ENCODE measurements at regions not wholly inside any gene's neighbourhood (a gene's known extent, or its start where the extent isn't known, plus 50 kb on each side); places are given as distances from the start of the nearest gene placed in this dataset.
A peak's percentile ranks its signal among the peaks of the same experiment; 100 is the strongest.

DNA sequence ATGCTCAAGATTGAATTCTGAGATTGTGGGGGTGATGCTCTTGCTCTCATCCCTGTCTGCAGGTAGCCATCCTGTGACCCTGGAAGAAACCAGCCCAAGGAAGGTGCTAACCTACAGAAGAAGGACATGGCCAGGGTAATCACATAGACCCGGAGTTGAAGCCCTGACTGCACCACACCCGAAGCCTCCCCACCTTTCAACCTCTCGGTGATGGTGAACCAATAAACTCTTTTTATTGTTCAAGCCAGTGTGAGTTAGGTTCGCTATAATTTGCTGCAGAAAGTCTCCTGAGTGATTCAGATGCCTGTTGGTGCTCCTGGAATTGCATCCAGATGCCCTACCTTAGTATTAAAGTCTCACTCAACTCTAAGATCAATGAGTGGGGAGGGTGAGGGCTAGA lies 163.6 kb downstream of the PLPP3 start:
- H3K4me1 ChIP-seq (replicated peaks; ENCODE audit: insufficient read depth): peaks cover 40% of the 10 kb centered on the region
- intact Hi-C loops (cut with micrococcal nuclease; ENCODE audit: unreplicated experiment): loop anchor here (5.0 kb wide), 1 partner anchor 162 kb away; the partner anchor contains the start of gene PLPP3
- no TSS peak for BruUV-seq (replicated peaks)

DNA sequence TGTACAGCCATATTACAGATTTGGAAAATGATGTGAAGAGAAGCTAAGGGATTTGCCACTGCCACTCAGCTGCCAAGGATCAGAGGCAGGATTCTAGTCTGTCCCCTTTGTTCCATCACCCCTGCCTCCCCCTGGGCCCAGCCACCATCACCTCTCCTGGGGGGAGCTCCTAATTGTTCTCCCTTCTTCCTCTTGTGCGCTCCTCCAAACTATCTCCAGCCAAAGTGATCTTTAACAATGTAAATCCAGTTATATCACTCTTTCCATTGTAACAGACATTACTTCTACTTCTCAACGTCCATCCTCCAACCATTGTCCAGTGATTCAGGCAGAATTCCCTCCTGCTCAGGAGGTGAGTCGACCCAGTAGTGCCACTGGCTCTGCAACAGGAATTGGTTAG lies 164.1 kb downstream of the PLPP3 start:
- DNase-seq: no peak
- peaks cover 6% of the 10 kb centered on the region for H3F3A ChIP-seq (ENCODE audit: insufficient read depth, low read depth)
- no peak overlapping the region for H2AFZ ChIP-seq
- no peaks in the 10 kb centered on the region for H3K9me3 ChIP-seq (ENCODE audit: insufficient read depth, low read depth)
- no peaks in the 10 kb centered on the region for H3K79me2 ChIP-seq (ENCODE audit: low read depth)
- H3K9me2 ChIP-seq (ENCODE audit: insufficient read depth): no peaks in the 10 kb centered on the region
- 0 out of 2 replicates have a peak overlapping the region, but pooled peaks have one; percentile 16 for H3K27ac ChIP-seq
- ChIA-PET POLR2A (ENCODE audit: unreplicated experiment) (no interaction called here), CTCF (interaction anchor here (0.6 to 0.8 kb wide), 2 partner anchors 170 to 176 kb away, joined by 3 to 4 read pairs; no protein-coding TSS in a partner anchor)
- no TSS peak for BruUV-seq (replicated peaks)
- no peak overlapping the region for H3K4me3 ChIP-seq
- intact Hi-C loops (cut with micrococcal nuclease; ENCODE audit: unreplicated experiment): loop anchor here (5.0 kb wide), 1 partner anchor 162 kb away; the partner anchor contains the start of gene PLPP3
- H4K20me1 ChIP-seq (ENCODE audit: insufficient read depth): no peaks in the 10 kb centered on the region
- TF ChIP-seq EZH2 (IDR thresholded peaks at IDR 0.05; ENCODE audit: low read depth): no peak
- TF ChIP-seq, protein P1, sequence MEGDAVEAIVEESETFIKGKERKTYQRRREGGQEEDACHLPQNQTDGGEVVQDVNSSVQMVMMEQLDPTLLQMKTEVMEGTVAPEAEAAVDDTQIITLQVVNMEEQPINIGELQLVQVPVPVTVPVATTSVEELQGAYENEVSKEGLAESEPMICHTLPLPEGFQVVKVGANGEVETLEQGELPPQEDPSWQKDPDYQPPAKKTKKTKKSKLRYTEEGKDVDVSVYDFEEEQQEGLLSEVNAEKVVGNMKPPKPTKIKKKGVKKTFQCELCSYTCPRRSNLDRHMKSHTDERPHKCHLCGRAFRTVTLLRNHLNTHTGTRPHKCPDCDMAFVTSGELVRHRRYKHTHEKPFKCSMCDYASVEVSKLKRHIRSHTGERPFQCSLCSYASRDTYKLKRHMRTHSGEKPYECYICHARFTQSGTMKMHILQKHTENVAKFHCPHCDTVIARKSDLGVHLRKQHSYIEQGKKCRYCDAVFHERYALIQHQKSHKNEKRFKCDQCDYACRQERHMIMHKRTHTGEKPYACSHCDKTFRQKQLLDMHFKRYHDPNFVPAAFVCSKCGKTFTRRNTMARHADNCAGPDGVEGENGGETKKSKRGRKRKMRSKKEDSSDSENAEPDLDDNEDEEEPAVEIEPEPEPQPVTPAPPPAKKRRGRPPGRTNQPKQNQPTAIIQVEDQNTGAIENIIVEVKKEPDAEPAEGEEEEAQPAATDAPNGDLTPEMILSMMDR (conservative IDR thresholded peaks at IDR 0.05): no peak
- H3K27me3 ChIP-seq (ENCODE audit: insufficient read depth, low read depth): no peaks in the 10 kb centered on the region
- no peaks in the 10 kb centered on the region for H3K36me3 ChIP-seq (ENCODE audit: low read depth)
- peaks cover 40% of the 10 kb centered on the region for H3K4me1 ChIP-seq (replicated peaks; ENCODE audit: insufficient read depth)
- peak overlapping the region; percentile 63 for H3K4me2 ChIP-seq

More for the DNA sequence above, 163.6 kb downstream of the PLPP3 start:
- H3K79me2 ChIP-seq (ENCODE audit: low read depth): no peaks in the 10 kb centered on the region
- H4K20me1 ChIP-seq (ENCODE audit: insufficient read depth): no peaks in the 10 kb centered on the region
- CTCF ChIA-PET: interaction anchor here (0.6 kb wide), 1 partner anchor 176 kb away, joined by 4 read pairs; no protein-coding TSS in a partner anchor
- TF ChIP-seq, protein P1 (conservative IDR thresholded peaks at IDR 0.05): no peak
- H3F3A ChIP-seq (ENCODE audit: insufficient read depth, low read depth): peaks cover 6% of the 10 kb centered on the region
- no peaks in the 10 kb centered on the region for H3K9me2 ChIP-seq (ENCODE audit: insufficient read depth)
- H3K27me3 ChIP-seq (ENCODE audit: insufficient read depth, low read depth): no peaks in the 10 kb centered on the region
- peak overlapping the region; percentile 63; the same call in 1 of the 2 replicates for H3K4me2 ChIP-seq
- DNase-seq: no peak
- no peaks in the 10 kb centered on the region for H3K9me3 ChIP-seq (ENCODE audit: insufficient read depth, low read depth)
- H2AFZ ChIP-seq: no peak overlapping the region
- POLR2A ChIA-PET (ENCODE audit: unreplicated experiment): no interaction called here
- no peak overlapping the region for H3K27ac ChIP-seq
- no peak overlapping the region for H3K4me3 ChIP-seq
- H3K36me3 ChIP-seq (ENCODE audit: low read depth): no peaks in the 10 kb centered on the region

DNA sequence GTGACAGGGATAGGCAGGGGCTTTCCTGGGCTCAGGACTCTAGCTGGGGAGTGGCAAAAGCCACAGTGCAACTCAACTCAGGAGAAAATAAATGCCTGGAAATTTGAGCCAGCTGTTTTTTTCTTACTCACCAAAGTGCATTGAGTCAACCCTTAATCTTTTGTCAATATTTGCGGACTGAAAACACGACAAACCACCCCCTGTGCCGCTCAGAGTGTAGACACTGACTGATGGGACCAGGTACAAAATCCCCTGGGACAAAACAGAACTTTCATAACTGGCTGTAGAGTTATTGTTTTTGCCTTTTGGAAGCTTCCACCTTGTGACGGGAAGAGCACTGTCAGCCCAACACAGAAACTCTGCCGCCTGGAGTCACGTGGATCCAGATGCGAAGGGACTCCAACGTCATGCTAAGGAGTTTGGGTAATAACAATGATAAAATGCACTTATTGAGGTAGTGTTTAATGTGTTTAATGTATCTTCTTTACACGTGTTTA lies 164.6 kb downstream of the PLPP3 start:
- CTCF ChIA-PET: interaction anchor here (0.8 kb wide), 1 partner anchor 171 kb away, joined by 3 read pairs; no protein-coding TSS in a partner anchor
- Histone ChIP-seq H3K27me3 (ENCODE audit: insufficient read depth, low read depth) (no peaks in the 10 kb centered on the region), H4K20me1 (ENCODE audit: insufficient read depth) (no peaks in the 10 kb centered on the region), H3K79me2 (ENCODE audit: low read depth) (no peaks in the 10 kb centered on the region), H3K4me1 (replicated peaks; ENCODE audit: insufficient read depth) (peaks cover 40% of the 10 kb centered on the region), H3K9me3 (ENCODE audit: insufficient read depth, low read depth) (no peaks in the 10 kb centered on the region), H3K36me3 (ENCODE audit: low read depth) (no peaks in the 10 kb centered on the region), H3F3A (ENCODE audit: insufficient read depth, low read depth) (peaks cover 6% of the 10 kb centered on the region), H3K27ac (0 out of 2 replicates have a peak overlapping the region, but pooled peaks have one; percentile 16), H3K4me3 (peak overlapping the region; percentile 21; the same call in 1 of the 2 replicates), H3K4me2 (peak overlapping the region; percentile 63), H2AFZ (no peak overlapping the region), H3K9me2 (ENCODE audit: insufficient read depth) (no peaks in the 10 kb centered on the region)
- no TSS peak for BruUV-seq (replicated peaks)
- POLR2A ChIA-PET (ENCODE audit: unreplicated experiment): no interaction called here
- intact Hi-C loops (cut with micrococcal nuclease; ENCODE audit: unreplicated experiment): loop anchor here (5.0 kb wide), 1 partner anchor 163 kb away; the partner anchor contains the start of gene PLPP3
- TF ChIP-seq, protein P1 (conservative IDR thresholded peaks at IDR 0.05): no peak
- no peak for TF ChIP-seq EZH2 (IDR thresholded peaks at IDR 0.05; ENCODE audit: low read depth)
- DNase-seq: peak; percentile 36 to 90
